Naive B cell (primary cell): ENCODE measurements at regions not wholly inside any gene's neighbourhood (a gene's known extent, or its start where the extent isn't known, plus 50 kb on each side); places are given as distances from the start of the nearest gene placed in this dataset.

ENCODE experiments used
- ATAC-seq, 2 donors: fragments of 150-1000 bp; cut with Tn5 transposase; 2 replicates each; pipeline ENCODE4 v1.10.0; 2021; ENCODE audit warnings: low read depth in 2 of 2, mild to moderate bottlenecking in 2 of 2, moderate library complexity in 2 of 2
- DNase-seq: peaks from one replicate; pipeline ENCODE4 v3.0.0; 2022
- H3K27ac Mint-ChIP-seq, 6 donors: one replicate each; pipeline ENCODE4 v1.8.0; 2020 to 2022; ENCODE audit warnings: mild to moderate bottlenecking in 6 of 6, mixed read lengths in 6 of 6, moderate library complexity in 5 of 6, inconsistent platforms in 2 of 6
- H3K27me3 Mint-ChIP-seq, 3 donors: one replicate each; pipeline ENCODE4 v1.8.0; 2021 to 2022; ENCODE audit warnings: mixed read lengths in 3 of 3, mild to moderate bottlenecking in 1 of 3
- H3K36me3 Mint-ChIP-seq, 2 donors: one replicate each; pipeline ENCODE4 v1.8.0; 2020 to 2022; ENCODE audit warnings: mixed read lengths in 2 of 2, inconsistent platforms in 1 of 2, mild to moderate bottlenecking in 1 of 2
- H3K4me1 Mint-ChIP-seq, 3 donors: one replicate each; pipeline ENCODE4 v1.8.0; 2020 to 2022; ENCODE audit warnings: mixed read lengths in 3 of 3, inconsistent platforms in 1 of 3, mild to moderate bottlenecking in 1 of 3, moderate library complexity in 1 of 3
- H3K4me3 Mint-ChIP-seq, 8 donors: one replicate each; pipeline ENCODE4 v1.8.0; 2020 to 2022; ENCODE audit warnings: mild to moderate bottlenecking in 8 of 8, mixed read lengths in 8 of 8, moderate library complexity in 8 of 8, inconsistent platforms in 2 of 8
- H3K9me3 Mint-ChIP-seq, 7 donors: one replicate each; pipeline ENCODE4 v1.8.0; 2020 to 2022; ENCODE audit warnings: mixed read lengths in 7 of 7, mild to moderate bottlenecking in 5 of 7, inconsistent platforms in 2 of 7, moderate library complexity in 1 of 7

- Mint-ChIP-seq H3K36me3 (peaks cover 10 to 23% of the 10 kb centered on the region in 2 donors), H3K9me3 (peaks cover 0 to 2% (median 0%) of the 10 kb centered on the region in 7 donors), H3K27ac (peak overlapping the region in 2 of 6 donors; percentile 42 to 55), H3K27me3 (no peaks in the 10 kb centered on the region), H3K4me3 (peak overlapping the region in 2 of 8 donors; percentile 12 to 34), H3K4me1 (peaks cover 24 to 50% (median 28%) of the 10 kb centered on the region in 3 donors)
- ATAC-seq (no peak), DNase-seq (no peak)
Measured at GRCh38 chr7:22576612-22577469, 76.9 kb upstream of the STEAP1B start.

DNA sequence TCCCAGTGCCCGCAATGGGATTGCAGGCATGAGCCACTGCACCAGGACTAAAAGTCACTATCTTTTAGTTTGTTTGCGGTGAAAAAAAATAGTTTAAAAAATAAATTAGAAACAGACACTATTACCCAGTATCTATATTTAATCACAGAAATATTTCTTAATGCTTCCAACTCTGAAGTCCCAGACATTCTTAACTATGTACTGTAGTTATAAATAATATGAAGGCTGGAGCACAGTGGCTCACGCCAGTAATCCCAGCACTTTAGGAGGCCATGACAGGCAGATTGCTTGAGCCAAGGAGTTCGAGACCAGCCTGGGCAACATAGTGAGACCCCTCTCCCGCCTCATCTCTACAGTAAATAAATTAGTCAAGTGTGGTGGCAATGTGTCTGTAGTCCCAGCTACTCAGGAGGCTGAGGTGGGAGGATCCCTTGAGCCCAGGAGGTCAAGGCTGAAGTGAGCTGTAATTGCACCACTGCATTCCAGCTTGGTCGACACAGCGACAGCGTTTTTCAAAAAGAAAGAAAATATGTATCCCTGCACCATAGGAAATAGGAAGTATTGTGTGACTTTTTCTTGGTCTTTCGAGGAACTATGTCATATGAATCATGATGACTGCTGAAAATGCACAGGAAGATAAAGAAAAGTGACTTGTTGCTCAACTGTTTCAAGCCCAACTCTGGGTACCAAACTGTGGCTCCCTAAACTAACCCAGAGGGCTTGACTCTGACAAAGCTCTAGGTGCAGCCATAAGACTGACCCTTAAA lies 74.9 kb upstream of the STEAP1B start:
- DNase-seq (no peak), ATAC-seq (no peak)
- peaks cover 0 to 2% (median 0%) of the 10 kb centered on the region in 7 donors for H3K9me3 Mint-ChIP-seq
- peaks cover 15 to 23% of the 10 kb centered on the region in 2 donors for H3K36me3 Mint-ChIP-seq
- H3K4me3 Mint-ChIP-seq = peak overlapping the region in 1 of 8 donors; percentile 8
- peak overlapping the region in 3 of 6 donors; percentile 36 to 71 (median 65) for H3K27ac Mint-ChIP-seq
- H3K4me1 Mint-ChIP-seq = peaks cover 36 to 68% (median 43%) of the 10 kb centered on the region in 3 donors
- H3K27me3 Mint-ChIP-seq = no peaks in the 10 kb centered on the region

GRCh38 chr7:22572937-22573336 lies 72.9 kb upstream of the STEAP1B start:
- H3K4me3 Mint-ChIP-seq = no peak overlapping the region
- H3K27ac Mint-ChIP-seq = peak overlapping the region in 2 of 6 donors; percentile 68 to 82
- H3K36me3 Mint-ChIP-seq = peaks cover 8 to 12% of the 10 kb centered on the region in 2 donors
- no peaks in the 10 kb centered on the region for H3K27me3 Mint-ChIP-seq
- no peaks in the 10 kb centered on the region for H3K9me3 Mint-ChIP-seq
- no peak for DNase-seq
- no peak for ATAC-seq
- H3K4me1 Mint-ChIP-seq = peaks cover 36 to 64% (median 40%) of the 10 kb centered on the region in 3 donors

- Mint-ChIP-seq H3K4me1 (peaks cover 30 to 61% (median 34%) of the 10 kb centered on the region in 3 donors), H3K27ac (peak overlapping the region in 3 of 6 donors; percentile 22 to 68 (median 65)), H3K27me3 (no peaks in the 10 kb centered on the region), H3K36me3 (peaks cover 6 to 8% of the 10 kb centered on the region in 2 donors), H3K9me3 (no peaks in the 10 kb centered on the region), H3K4me3 (no peak overlapping the region)
- DNase-seq (no peak), ATAC-seq (no peak)
Measured at GRCh38 chr7:22572292-22572691, 72.3 kb upstream of the STEAP1B start.

DNA sequence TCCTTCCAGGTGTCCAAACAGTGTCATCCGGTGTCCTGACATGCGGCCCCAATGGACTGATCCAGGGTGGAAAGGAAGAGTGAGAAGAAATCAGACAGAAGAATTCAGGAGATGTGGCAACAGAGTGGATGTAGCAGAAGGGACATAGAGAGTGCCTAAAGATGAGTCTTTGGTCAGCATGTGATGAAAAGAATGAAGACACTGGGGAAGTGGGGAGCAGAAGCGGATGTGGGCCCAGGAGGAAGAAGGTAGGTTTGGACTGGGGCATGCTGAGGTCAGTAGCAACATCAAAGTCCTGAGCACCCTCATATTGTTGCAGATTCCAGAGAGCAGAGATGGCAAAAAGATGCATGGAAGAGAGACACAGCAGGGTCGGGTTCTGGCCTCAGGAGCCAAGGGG lies 71.8 kb upstream of the STEAP1B start:
- ATAC-seq = no peak
- peaks cover 33 to 59% (median 34%) of the 10 kb centered on the region in 3 donors for H3K4me1 Mint-ChIP-seq
- no peak for DNase-seq

DNA sequence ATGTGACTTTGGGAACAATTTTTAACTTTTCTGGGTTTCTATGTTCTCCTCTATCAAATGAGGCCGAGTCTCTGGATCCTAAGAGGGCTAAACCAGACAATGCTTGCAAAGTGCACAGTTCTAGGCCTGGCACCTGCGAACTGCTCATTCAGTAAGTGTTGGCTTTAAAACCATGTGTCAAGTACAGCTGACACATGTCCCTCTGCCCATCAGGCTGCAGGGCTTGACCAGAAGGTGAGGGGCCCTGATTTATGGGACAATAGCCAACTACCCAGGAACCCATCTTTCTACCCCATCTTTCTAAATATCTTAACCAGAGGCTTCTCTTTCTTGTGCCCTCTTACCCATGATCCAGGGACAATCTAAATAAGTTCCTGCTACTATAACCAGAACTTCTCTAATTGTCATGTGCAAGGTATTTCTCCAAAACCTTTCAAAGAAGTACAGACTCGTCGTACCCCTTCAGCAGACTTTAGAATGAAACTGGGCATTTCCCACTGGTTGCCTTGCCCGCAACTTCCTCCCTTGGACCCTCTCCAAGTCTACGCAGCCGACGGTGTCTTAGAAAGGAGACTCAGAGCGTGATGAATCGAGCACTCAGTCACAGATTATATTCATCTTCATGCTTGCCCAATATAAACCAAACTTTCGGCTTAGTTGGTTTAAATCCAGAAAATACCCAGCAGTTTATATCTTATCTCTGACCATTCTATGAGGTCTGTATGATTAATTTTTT lies 69.8 kb upstream of the STEAP1B start:
- DNase-seq (peak; percentile 36), ATAC-seq (peak; percentile 79 to 80)
- Mint-ChIP-seq H3K27ac (peak overlapping the region in 4 of 6 donors; percentile 62 to 66 (median 64)), H3K27me3 (no peaks in the 10 kb centered on the region), H3K36me3 (peaks cover 0 to 8% of the 10 kb centered on the region in 2 donors), H3K4me1 (peaks cover 46 to 69% (median 52%) of the 10 kb centered on the region in 3 donors), H3K4me3 (peak overlapping the region in 4 of 8 donors; percentile 3 to 70 (median 40)), H3K9me3 (no peaks in the 10 kb centered on the region)

More for the DNA sequence above, 71.8 kb upstream of the STEAP1B start:
- Mint-ChIP-seq H3K9me3 (no peaks in the 10 kb centered on the region), H3K4me3 (peak overlapping the region in 1 of 8 donors; percentile 0), H3K27me3 (no peaks in the 10 kb centered on the region), H3K27ac (peak overlapping the region in 4 of 6 donors; percentile 1 to 73 (median 16)), H3K36me3 (peaks cover 2 to 8% of the 10 kb centered on the region in 2 donors)

GRCh38 chr7:22566592-22566991 lies 66.6 kb upstream of the STEAP1B start:
- peak overlapping the region in 2 of 6 donors; percentile 80 to 90 for H3K27ac Mint-ChIP-seq

GRCh38 chr7:22566176-22566575 lies 66.2 kb upstream of the STEAP1B start:
- peak overlapping the region in 7 of 8 donors; percentile 43 to 90 (median 74) for H3K4me3 Mint-ChIP-seq
- no peaks in the 10 kb centered on the region for H3K27me3 Mint-ChIP-seq
- no peak for DNase-seq
- H3K4me1 Mint-ChIP-seq = peaks cover 69 to 89% (median 76%) of the 10 kb centered on the region in 3 donors
- no peak for ATAC-seq
- H3K27ac Mint-ChIP-seq = peak overlapping the region; percentile 34 to 93 (median 88)
- H3K36me3 Mint-ChIP-seq = no peaks in the 10 kb centered on the region
- H3K9me3 Mint-ChIP-seq = no peaks in the 10 kb centered on the region

More at GRCh38 chr7:22566592-22566991, 66.6 kb upstream of the STEAP1B start:
- DNase-seq (no peak), ATAC-seq (no peak)
- no peaks in the 10 kb centered on the region for H3K27me3 Mint-ChIP-seq
- H3K4me3 Mint-ChIP-seq = peak overlapping the region in 1 of 8 donors; percentile 69
- peaks cover 73 to 89% (median 77%) of the 10 kb centered on the region in 3 donors for H3K4me1 Mint-ChIP-seq
- H3K9me3 Mint-ChIP-seq = no peaks in the 10 kb centered on the region
- peaks cover 0 to 3% of the 10 kb centered on the region in 2 donors for H3K36me3 Mint-ChIP-seq

- Mint-ChIP-seq H3K9me3 (no peaks in the 10 kb centered on the region), H3K27me3 (no peaks in the 10 kb centered on the region), H3K36me3 (no peaks in the 10 kb centered on the region), H3K27ac (peak overlapping the region; percentile 34 to 94 (median 88)), H3K4me1 (peaks cover 66 to 87% (median 68%) of the 10 kb centered on the region in 3 donors), H3K4me3 (peak overlapping the region in 7 of 8 donors; percentile 4 to 90 (median 74))
- DNase-seq = peak; percentile 32
- ATAC-seq = peak; percentile 64 to 65
Measured at GRCh38 chr7:22565315-22565811, 65.4 kb upstream of the STEAP1B start.

DNA sequence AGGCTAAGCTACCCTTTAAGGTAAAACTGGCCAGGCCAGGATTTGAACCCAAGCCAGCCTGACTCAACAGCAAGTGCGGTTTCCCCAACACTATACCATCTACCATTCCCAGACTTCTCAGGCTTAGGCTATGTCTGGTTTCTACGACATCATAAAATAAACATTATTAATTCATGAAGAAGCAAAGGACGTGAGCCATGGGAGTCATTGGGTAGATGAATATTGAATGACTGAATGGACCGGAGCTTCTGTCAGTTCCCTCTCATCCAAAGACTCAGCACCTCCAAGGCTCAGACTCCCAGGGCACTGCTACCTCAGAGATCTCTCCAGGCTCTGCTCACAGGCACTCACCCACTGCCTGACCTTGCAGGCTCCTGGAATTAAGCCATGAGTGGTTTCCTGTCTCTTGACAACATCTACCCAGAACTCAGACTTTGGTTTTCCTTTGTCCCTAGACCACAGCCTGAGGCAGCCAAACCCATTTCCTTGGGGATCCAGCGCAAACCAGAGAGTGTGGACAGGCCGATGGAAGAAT lies 64.6 kb upstream of the STEAP1B start:
- no peaks in the 10 kb centered on the region for H3K9me3 Mint-ChIP-seq
- no peaks in the 10 kb centered on the region for H3K27me3 Mint-ChIP-seq
- no peaks in the 10 kb centered on the region for H3K36me3 Mint-ChIP-seq
- peak overlapping the region in 7 of 8 donors; percentile 25 to 90 (median 75) for H3K4me3 Mint-ChIP-seq
- no peak for ATAC-seq
- peaks cover 60 to 87% (median 63%) of the 10 kb centered on the region in 3 donors for H3K4me1 Mint-ChIP-seq
- H3K27ac Mint-ChIP-seq = peak overlapping the region; percentile 75 to 94 (median 86)
- DNase-seq = no peak

DNA sequence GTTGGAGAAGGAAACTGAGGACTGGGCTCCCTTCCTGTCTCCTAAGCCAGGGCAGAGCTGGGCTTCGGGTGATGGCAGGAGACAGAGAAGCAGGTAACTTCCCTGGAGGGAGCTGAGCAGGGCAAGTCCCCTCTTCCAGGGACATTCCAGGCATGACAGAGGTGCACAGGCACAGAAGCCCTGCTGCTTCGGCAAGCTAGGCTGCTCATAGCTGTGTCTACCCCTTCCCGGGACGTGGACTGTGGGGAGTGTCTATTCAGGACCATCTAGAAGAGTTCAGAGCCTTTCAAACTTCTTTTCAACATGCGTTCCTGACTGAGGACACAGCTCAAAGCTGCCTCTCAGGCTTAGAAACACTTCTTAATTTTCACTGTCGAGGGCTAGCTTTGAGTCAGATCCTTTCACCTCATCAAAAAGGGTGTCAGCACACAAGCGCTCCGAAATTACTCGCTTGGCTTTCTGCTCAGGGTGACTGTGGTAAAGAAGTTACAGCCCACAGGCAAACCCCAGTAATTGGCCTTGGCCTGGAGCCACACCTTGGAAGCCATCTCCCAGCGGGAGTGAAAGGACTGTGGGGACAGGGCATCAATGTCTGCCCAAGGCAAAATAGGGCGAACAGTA lies 63.7 kb upstream of the STEAP1B start:
- DNase-seq = no peak
- no peaks in the 10 kb centered on the region for H3K9me3 Mint-ChIP-seq
- ATAC-seq = no peak
- H3K27me3 Mint-ChIP-seq = no peaks in the 10 kb centered on the region
- H3K36me3 Mint-ChIP-seq = no peaks in the 10 kb centered on the region
- H3K27ac Mint-ChIP-seq = peak overlapping the region; percentile 39 to 92 (median 76)
- H3K4me1 Mint-ChIP-seq = peaks cover 55 to 82% (median 56%) of the 10 kb centered on the region in 3 donors
- peak overlapping the region; percentile 74 to 90 (median 80) for H3K4me3 Mint-ChIP-seq

- Mint-ChIP-seq H3K4me3 (peak overlapping the region; percentile 74 to 90 (median 80)), H3K36me3 (no peaks in the 10 kb centered on the region), H3K9me3 (no peaks in the 10 kb centered on the region), H3K27me3 (no peaks in the 10 kb centered on the region), H3K4me1 (peaks cover 51 to 76% (median 54%) of the 10 kb centered on the region in 3 donors), H3K27ac (peak overlapping the region in 5 of 6 donors; percentile 39 to 90 (median 73))
- ATAC-seq (peak; percentile 22 to 33), DNase-seq (peak; percentile 24)
Measured at GRCh38 chr7:22563032-22563501, 63.1 kb upstream of the STEAP1B start.
